KOPT-K1 (cell line): ENCODE measurements at regions not wholly inside any gene's neighbourhood (a gene's known extent, or its start where the extent isn't known, plus 50 kb on each side); places are given as distances from the start of the nearest gene placed in this dataset.

ENCODE experiments used
- H3K27ac ChIP-seq: fragments of 200-600 bp; sonication (generic); 2 replicates; pipeline ENCODE4 v1.5.1; 2016; ENCODE audit warnings: antibody characterized with exemption, mild to moderate bottlenecking, low read depth, low read length; ENCODE audit not compliant: poor library complexity, severe bottlenecking
- H3K36me3 ChIP-seq: fragments of 200-600 bp; sonication (generic); 2 replicates; pipeline ENCODE4 v1.5.1; 2017; ENCODE audit warnings: antibody characterized with exemption, mild to moderate bottlenecking, low read length, moderate library complexity; ENCODE audit not compliant: insufficient read depth
- H3K9me3 ChIP-seq: fragments of 200-600 bp; sonication (generic); 2 replicates; pipeline ENCODE4 v1.5.1; 2017; ENCODE audit warnings: antibody characterized with exemption, low read length, mild to moderate bottlenecking; ENCODE audit not compliant: insufficient read depth, poor library complexity, severe bottlenecking

DNA sequence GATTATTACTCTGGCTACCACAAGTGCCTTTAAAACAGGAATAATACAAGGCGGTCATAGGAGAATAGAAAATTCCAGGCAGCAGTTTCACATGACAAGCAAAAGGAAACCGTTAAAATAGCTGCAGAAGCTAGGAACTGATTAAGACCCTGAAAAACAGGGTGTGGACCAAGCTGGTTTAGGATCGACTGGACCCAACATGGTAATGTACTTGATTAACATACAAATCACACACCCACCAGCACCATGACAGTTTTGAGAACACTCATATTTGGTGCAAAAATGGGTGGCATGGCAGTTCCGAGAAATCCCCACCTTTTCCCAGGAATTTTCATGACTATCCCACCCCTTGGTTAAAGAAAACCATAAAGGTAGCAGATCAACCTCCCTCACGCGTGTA, 51.9 kb upstream of the TMEM163 start:
- H3K27ac ChIP-seq: no peak overlapping the region
- no peaks in the 10 kb centered on the region for H3K9me3 ChIP-seq
- no peaks in the 10 kb centered on the region for H3K36me3 ChIP-seq

DNA sequence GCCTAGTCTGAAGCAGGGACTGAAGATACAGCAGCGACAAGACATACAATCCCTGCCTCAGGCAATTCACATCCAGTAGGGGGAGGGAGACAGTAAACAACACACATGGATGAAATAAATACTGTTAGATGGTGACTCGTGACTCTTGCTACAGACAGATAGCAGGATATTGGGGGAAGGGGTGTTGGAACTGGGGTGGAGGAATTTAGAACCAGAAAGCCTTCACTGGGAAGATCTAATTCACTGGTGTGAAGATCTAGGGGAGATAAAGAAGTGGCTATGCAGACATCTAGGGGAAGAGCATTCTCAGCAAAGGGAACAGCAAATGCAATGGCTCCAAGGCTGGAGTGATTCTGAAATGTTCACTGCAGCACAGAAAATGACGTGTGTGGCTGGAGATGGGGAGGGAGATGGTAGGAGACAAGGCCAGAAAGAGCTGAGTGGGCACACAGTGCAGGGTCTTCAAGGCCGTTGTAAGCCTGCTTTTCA, 52.6 kb upstream of the TMEM163 start:
- H3K27ac ChIP-seq: no peak overlapping the region
- H3K9me3 ChIP-seq: no peaks in the 10 kb centered on the region
- H3K36me3 ChIP-seq: no peaks in the 10 kb centered on the region

DNA sequence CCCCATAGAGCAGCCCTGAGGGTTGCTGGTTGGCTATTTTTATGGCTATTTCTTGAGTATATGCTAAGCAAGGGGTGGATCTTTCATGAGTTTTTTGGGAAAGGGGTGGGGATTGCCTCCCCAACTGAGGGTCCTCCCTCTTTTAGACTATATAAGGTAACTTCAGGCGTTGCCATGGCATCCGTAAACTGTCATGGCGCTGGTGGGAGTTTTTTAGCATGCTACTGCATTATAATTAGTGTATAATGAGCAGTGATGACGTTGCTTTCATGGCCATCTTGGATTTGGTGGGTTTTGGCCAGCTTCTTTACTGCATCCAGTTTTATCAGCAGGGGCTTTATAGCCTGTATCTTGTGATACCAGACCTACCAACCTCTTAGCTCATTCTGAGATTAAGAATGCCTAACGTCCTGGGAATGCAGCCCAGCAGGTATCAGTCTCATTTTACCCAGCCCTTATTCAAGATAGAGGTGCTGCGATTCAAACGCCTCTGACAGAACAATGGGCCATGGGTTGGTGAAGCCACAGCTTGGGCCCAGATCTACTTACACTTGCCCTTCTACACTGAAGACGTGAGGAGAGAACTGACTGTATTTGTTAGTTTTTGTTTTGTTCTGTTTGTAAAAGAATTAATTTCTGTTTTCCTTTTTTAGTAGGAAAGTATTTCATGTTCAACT, 53.8 kb upstream of the TMEM163 start:
- Histone ChIP-seq H3K27ac (no peak overlapping the region), H3K9me3 (no peaks in the 10 kb centered on the region), H3K36me3 (no peaks in the 10 kb centered on the region)

DNA sequence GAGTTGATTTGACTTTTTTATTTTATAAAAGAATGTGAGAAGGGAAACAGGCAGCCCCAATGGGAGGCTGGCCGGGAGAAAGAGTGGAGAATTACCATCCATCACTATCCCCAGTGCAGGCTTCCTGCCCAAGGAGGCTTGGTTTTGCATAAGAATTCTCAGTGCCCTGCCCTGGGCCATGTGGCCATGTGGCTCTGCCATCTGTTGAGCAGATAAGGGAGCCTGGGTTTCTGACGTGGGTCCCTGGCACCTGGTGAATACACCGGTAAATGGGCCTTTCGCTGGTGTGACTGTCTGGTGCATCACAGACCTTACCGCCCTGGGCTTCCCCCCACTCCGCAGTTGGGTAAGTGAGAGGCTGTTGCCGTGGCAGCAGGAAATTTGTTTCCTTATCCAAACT, 54.5 kb upstream of the TMEM163 start:
- Histone ChIP-seq H3K27ac (peak overlapping the region; percentile 52), H3K36me3 (no peaks in the 10 kb centered on the region), H3K9me3 (no peaks in the 10 kb centered on the region)

DNA sequence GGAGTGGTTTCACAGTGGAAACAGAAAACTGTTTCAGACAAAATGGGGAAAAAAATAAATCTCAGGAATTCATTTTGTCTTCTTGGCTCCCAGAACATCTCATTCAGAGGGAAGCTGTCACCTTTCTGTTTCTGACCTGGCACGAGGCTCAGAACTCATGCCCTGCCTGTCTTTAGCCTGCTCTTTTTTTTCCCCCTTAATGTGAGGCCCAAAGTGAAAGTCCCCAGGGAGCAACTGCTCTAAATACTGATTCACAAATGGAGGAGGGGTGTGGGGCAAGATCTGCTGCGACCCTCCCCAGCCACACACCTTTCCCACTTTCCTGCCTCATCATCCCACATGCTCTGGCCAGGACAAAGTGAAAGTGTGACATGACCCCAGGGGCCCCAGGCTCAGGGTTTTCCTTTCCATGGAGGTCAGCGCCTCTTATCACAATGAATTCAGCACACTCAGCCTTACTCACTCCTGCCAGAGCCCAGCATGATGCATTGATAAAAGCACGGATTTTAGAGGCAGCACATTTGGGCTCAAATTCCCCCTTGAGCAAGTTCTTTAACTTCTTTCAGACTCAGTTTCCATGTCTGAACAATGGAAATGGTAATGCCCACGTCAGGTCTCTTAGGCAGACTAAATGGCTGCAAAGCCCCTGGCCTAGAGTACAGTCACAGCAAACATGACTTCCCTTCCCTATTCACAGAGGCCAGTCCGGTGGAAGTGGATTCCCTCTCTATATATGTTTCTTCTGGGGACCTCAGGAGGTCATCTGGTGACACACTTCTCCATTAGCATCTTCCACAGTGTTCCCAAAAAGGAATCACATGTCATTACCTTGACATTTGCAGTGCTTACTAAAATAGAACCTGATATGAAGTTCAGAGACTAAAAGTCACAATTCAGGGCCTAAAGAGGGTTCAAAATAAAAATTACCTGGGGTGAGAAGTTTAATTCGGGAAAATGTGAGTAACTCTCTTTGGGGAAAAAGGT, 55.3 kb upstream of the TMEM163 start:
- Histone ChIP-seq H3K9me3 (no peaks in the 10 kb centered on the region), H3K36me3 (no peaks in the 10 kb centered on the region), H3K27ac (peak overlapping the region; percentile 52)

DNA sequence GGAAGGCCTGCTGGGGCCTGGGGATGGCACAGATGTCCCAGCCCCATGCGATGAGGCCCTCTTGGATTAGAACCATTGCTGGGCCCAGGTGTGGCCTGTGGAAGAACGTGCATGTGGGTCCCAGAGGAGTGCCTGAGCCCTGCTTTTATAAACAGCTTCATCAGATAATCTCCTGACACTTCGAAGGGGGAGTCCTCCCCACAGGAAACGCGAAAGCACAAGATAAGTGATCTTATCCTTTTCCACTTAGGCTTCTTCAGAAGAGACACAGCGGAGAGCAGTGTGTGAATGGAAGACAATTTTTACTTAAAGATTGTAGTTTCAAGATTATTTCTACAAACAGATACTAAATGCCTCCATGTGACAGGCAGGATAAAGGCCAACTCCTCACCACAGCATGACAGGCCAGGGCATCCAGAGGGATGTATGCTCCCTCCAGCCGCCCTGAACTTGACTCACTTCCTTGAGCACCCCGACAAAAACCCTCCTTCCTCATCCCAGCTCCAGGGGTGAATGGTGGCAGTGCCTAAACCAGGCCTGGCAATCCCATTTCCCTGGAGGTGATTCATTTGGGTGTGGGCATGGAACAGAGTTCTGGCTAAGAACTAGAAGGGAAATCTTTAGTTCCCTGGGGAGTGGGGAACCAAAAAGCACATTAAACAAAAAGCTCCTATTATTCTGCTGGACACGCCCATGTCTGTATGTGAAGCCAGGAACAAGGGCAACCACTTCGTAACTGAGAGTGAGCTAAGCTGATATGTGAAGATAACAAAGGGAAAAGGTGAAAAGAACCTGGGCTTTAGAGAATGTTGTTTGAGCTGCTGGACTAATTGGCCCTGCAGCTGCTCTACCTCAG, 56.2 kb upstream of the TMEM163 start:
- Histone ChIP-seq H3K36me3 (no peaks in the 10 kb centered on the region), H3K27ac (peak overlapping the region; percentile 52), H3K9me3 (no peaks in the 10 kb centered on the region)

DNA sequence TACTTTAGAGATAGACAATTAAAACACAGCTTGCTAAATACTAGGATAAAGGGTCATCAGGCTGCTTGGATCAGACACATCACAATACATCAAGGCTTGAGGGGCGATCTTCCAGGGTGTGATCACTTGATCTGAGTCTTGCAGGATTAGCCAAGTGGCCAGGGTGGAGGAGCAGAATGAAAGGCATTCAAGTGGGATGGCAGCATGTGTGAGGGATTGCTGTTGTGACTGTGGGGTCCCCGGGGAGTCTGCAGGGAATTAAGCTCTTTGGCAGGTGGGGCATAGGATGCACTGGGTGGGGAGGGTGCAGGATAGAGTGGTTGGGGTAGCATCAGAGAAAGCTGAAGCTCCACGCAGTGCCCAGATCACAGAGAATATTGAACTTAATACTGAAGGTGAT, 58.0 kb upstream of the TMEM163 start:
- Histone ChIP-seq H3K27ac (no peak overlapping the region), H3K36me3 (no peaks in the 10 kb centered on the region), H3K9me3 (no peaks in the 10 kb centered on the region)

DNA sequence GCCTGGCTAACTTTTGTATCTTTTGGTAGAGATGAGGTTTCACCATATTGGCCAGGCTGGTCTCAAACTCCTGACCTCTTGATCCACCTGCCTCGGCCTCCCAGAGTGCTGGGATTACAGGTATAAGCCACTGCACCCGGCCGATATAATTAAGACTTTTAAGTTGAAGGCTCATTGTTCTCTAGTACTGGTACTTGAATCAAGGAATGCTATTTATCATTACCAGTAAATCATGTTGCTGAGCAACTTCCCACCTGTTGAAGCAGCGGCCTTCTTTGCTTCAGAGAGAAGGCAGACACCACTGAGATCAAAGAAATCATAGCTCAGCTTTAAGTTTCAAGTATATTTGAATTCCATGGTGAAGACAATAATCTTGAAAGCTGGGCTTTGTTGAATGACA, 58.8 kb upstream of the TMEM163 start:
- no peak overlapping the region for H3K27ac ChIP-seq
- H3K36me3 ChIP-seq: no peaks in the 10 kb centered on the region
- no peaks in the 10 kb centered on the region for H3K9me3 ChIP-seq

DNA sequence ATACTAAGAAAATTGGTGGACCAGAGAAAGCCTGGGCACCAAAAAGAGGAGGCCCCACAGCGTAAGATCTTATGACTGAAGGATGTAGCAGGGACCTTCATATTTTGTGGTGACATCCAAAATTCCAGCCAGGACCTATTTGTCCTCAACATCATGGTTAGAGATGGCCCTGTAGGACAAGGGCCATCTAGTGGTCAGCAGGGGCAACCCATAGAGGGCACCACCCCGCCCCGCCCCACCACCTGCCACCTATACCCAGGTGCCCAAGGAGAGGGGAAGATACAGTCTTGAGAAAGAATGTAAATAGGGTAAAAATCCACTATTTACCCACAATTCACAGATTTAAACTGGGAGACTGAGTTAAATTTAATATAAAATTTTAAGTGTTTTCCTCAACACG, 59.6 kb upstream of the TMEM163 start:
- Histone ChIP-seq H3K36me3 (no peaks in the 10 kb centered on the region), H3K27ac (no peak overlapping the region), H3K9me3 (no peaks in the 10 kb centered on the region)

DNA sequence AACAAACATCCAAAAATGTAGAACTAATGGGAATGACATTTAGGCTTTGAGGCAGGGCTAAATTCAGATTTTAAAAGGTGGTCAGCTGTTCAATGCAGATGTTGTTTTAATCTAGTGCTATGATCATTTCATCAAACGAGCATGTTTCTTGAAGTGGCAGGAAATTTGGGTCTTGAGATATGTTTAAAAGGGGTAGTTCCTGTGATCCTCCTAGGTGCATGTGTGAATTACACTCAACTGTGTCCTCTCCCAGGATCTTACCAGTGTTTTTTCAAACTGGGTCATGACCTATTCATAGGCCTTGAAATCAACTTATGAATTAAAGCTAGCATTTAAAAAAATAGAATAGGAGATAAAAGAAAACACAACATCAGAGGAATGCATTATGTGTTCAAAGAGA, 57.4 kb upstream of the ACMSD start:
- no peaks in the 10 kb centered on the region for H3K9me3 ChIP-seq
- H3K27ac ChIP-seq: no peak overlapping the region
- H3K36me3 ChIP-seq: no peaks in the 10 kb centered on the region

DNA sequence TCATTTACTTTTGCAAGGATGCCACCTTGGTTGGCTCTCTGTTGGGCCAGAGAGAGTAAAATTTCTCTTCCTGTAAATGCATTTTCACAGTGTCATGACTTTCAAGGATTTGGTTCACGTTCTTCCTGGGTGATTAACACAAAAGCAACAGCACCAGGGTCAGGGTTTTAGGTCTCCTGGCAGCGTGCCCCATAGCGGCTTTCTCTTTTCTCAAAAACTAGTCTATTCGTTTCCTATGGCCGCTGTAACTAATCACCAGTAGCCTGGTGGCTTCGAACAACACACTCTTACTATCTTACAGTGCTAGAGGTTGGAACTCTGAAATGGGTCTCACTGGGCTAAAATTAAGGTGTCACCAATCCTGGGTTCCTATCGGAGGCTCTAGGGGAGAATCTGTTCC, 56.3 kb upstream of the ACMSD start:
- Histone ChIP-seq H3K9me3 (no peaks in the 10 kb centered on the region), H3K27ac (no peak overlapping the region), H3K36me3 (no peaks in the 10 kb centered on the region)

DNA sequence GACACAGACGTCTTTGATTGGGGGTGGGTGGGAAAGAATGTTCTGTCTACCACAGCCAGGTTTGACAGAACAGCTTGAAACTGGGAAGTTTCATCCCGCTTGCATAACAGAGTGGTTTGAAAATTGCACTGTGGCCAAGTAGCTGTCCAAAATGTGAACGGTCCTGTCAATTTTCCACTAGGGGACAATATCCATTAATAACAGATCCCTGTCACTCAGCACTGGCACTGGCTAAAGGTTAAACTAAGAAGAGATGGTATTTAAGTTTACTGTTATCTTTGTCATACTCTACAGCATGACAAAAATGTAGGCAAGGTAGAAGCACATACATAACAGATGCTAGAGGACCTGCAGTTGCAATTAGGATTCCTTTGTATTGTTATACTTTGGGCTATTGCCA, 55.6 kb upstream of the ACMSD start:
- Histone ChIP-seq H3K9me3 (no peaks in the 10 kb centered on the region), H3K27ac (no peak overlapping the region), H3K36me3 (no peaks in the 10 kb centered on the region)

DNA sequence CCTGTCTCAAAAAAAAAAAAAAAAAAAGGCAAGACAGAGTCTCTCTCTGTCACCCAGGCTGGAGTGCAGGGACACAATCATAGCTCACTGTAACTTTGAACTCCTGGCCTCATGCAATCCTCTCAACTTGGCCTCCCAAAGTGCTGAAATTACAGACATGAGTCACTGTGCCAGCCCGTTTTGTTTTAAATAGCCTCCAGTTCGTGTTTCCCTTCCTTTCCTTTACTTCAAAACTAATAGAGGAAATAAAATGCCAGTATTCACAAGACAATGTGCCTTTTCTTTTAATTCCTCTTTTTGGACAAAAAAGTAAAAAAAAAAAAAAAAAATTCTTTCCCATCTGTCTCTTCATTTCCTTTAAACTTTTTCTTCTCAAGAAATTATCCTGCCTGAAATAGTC, 54.5 kb upstream of the ACMSD start:
- Histone ChIP-seq H3K9me3 (no peaks in the 10 kb centered on the region), H3K36me3 (no peaks in the 10 kb centered on the region)

DNA sequence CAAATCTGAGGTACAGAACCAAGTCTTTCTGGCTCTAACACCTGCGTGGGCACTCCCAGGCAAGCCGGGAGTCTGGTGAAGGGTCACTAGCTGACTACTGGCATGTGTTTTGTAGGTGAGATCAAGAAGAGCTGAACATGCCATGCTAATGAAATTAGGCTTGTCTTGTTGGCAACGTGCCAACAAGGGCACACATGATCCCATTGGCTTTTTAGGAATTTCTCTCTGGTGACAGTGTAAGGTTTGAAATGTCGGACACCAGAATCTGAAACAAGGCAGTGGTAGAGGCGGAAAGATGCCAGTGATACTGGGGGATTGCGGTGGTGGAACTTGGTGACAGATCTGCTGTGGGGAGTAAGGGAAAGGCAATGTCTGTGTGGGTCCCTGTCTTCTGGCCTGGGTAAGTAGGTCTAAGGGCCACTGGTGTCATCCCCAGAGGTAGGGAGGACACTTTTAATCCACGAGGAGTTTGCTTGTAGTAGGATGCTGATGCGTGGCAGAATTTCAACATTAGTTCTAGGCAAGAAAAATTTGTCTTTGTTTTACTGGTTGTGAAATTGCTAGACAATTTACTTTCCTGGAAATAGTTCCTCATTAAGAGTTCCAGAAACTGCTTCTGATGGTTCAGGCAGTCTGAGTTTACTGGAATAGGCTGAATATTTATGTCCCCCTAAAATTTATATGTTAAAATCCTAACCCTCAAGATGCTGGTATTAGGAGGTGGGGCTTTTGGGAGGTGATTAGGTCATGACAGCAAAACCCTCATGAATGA, 52.6 kb upstream of the ACMSD start:
- Histone ChIP-seq H3K36me3 (no peaks in the 10 kb centered on the region), H3K9me3 (no peaks in the 10 kb centered on the region)

More for the DNA sequence above, 54.5 kb upstream of the ACMSD start:
- no peak overlapping the region for H3K27ac ChIP-seq

More for the DNA sequence above, 52.6 kb upstream of the ACMSD start:
- no peak overlapping the region for H3K27ac ChIP-seq
